ENCODE measurements at regions not wholly inside any gene's neighbourhood (a gene's known extent, or its start where the extent isn't known, plus 50 kb on each side); places are given as distances from the start of the nearest gene placed in this dataset.

- TF ChIP-seq TAF1 (IDR thresholded peaks at IDR 0.05; ENCODE audit: low read depth): no peak
- no peak for TF ChIP-seq EGR1 (IDR thresholded peaks at IDR 0.05)
- TF ChIP-seq REST (IDR thresholded peaks at IDR 0.05; ENCODE audit: low read depth): no peak
- no peak for TF ChIP-seq TCF12 (IDR thresholded peaks at IDR 0.05; ENCODE audit: low read depth)
- TF ChIP-seq YY1 (IDR thresholded peaks at IDR 0.05; ENCODE audit: low read depth): no peak
- TF ChIP-seq USF1 (IDR thresholded peaks at IDR 0.05): no peak
- TF ChIP-seq CEBPB (IDR thresholded peaks at IDR 0.05): no peak
- TF ChIP-seq EP300 (IDR thresholded peaks at IDR 0.05; ENCODE audit: borderline replicate concordance): no peak
- TF ChIP-seq TEAD4 (IDR thresholded peaks at IDR 0.05): no peak
- no peak for TF ChIP-seq MAX (IDR thresholded peaks at IDR 0.05)
- no peak for TF ChIP-seq NFIC (IDR thresholded peaks at IDR 0.05)
- TF ChIP-seq FOXM1 (IDR thresholded peaks at IDR 0.05; ENCODE audit: borderline replicate concordance, low read depth): no peak
These were observed 358.8 kb downstream of the PREX1 start for GRCh38 chr20:48469026-48469425.

All from Ishikawa (cell line).